Activated CD4-positive, alpha-beta T cell treated with anti-CD3 and anti-CD28 coated beads, Interleukin-2, amount 10 ng/mL, durations not matched to agents 7 days and 5 days (primary cell): ENCODE measurements at regions not wholly inside any gene's neighbourhood (a gene's known extent, or its start where the extent isn't known, plus 50 kb on each side); places are given as distances from the start of the nearest gene placed in this dataset.
A peak's percentile ranks its signal among the peaks of the same experiment; 100 is the strongest.

Experiments used
- CTCF ChIA-PET: fragments of 350-600 bp; sonication (Branson Sonifier 250); formaldehyde crosslinking; loops from one replicate; lab custom pipeline; 2021; ENCODE audit warnings: antibody characterized with exemption; lab: Charles Lee
- POLR2A ChIA-PET: fragments of 350-600 bp; sonication (Branson Sonifier 250); formaldehyde crosslinking; loops from one replicate; lab custom pipeline; 2021; ENCODE audit warnings: antibody characterized with exemption; lab: Charles Lee
- DNase-seq: peaks from one replicate; pipeline ENCODE4 v3.0.0-alpha.2; 2020
- H3K27ac Mint-ChIP-seq: one replicate; pipeline ENCODE4 v1.8.0; 2021; ENCODE audit warnings: mild to moderate bottlenecking, moderate library complexity, mixed read lengths
- H3K27me3 Mint-ChIP-seq: one replicate; pipeline ENCODE4 v1.8.0; 2021; ENCODE audit warnings: mixed read lengths
- H3K36me3 Mint-ChIP-seq: one replicate; pipeline ENCODE4 v1.8.0; 2021; ENCODE audit warnings: low read depth, mixed read lengths
- H3K4me1 Mint-ChIP-seq: one replicate; pipeline ENCODE4 v1.8.0; 2021; ENCODE audit warnings: mixed read lengths
- H3K4me3 Mint-ChIP-seq: one replicate; pipeline ENCODE4 v1.8.0; 2021; ENCODE audit warnings: mild to moderate bottlenecking, moderate library complexity, mixed read lengths
- H3K9me3 Mint-ChIP-seq: one replicate; pipeline ENCODE4 v1.8.0; 2021; ENCODE audit warnings: mixed read lengths

DNA sequence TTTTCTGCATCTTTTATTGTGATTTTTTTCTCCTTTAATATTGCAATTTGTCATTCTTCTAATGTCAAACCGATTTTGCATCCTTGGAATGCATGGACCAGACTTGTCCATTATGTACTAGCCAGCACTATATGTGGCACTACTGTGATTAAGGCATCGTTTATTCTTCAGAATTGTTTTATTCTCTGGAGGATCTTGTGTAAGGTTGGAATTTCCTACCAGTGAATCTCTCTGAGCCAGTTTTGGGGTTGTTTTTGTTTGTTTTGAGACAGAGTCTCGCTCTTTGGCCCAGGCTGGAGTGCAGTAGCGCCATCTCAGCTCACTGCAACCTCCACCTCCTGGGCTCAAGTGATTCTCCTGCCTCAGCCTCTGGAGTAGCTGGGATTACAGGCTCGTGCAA, 58.5 kb downstream of the IGLL5 start:
- peaks cover 10% of the 10 kb centered on the region for H3K27me3 Mint-ChIP-seq
- H3K27ac Mint-ChIP-seq: no peak overlapping the region
- H3K36me3 Mint-ChIP-seq: no peaks in the 10 kb centered on the region
- CTCF ChIA-PET: no interaction called here
- H3K9me3 Mint-ChIP-seq: no peaks in the 10 kb centered on the region
- no peak for DNase-seq
- no peak overlapping the region for H3K4me3 Mint-ChIP-seq
- POLR2A ChIA-PET: no interaction called here
- H3K4me1 Mint-ChIP-seq: peaks cover 5% of the 10 kb centered on the region

DNA sequence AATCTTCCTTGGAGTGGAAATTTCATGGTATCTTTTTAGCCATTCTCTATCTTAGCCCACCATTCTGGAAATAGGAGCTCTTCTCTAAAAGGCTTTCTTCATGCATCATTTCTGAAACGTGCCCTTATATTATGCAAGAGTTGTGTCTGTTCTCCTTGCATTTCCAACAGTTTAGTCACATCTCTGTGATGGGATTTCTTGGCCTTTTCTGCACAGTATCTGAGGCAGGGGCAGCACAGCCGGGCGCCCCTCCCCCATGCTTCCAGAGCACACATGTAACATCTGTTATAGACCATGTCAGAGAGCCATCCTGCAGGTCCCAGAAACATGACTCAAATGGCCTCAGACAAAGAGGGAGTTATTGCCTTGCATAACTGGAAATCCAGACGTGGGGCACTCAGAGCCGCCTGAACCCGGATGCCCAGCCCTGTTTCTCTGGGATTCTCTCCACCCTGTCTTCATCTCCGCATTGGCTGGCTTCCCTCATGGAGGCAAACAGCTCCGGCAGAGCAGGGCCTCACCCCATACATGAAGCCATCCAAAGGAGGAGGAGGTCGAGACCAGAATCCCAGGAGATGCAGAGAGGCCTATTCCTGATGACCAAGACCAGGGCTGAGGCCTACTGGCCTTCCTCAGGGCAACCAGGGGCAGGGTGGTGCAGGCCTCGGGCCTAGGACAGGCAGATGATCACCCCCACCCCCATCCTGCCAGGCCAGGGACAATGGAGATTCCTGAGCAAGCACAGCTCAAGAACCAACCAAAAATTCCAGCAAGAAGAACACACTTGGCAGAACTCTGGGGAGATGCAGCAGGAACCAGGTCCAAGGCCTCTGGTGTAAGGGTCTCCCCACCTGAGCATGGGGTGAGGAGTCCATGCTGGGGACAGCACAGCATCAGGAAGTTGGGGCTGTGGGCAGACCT, 61.3 kb downstream of the IGLL5 start:
- ChIA-PET POLR2A (no interaction called here), CTCF (no interaction called here)
- Mint-ChIP-seq H3K9me3 (no peaks in the 10 kb centered on the region), H3K27me3 (peaks cover 29% of the 10 kb centered on the region), H3K27ac (no peak overlapping the region), H3K4me3 (no peak overlapping the region), H3K36me3 (no peaks in the 10 kb centered on the region), H3K4me1 (peaks cover 3% of the 10 kb centered on the region)
- no peak for DNase-seq

DNA sequence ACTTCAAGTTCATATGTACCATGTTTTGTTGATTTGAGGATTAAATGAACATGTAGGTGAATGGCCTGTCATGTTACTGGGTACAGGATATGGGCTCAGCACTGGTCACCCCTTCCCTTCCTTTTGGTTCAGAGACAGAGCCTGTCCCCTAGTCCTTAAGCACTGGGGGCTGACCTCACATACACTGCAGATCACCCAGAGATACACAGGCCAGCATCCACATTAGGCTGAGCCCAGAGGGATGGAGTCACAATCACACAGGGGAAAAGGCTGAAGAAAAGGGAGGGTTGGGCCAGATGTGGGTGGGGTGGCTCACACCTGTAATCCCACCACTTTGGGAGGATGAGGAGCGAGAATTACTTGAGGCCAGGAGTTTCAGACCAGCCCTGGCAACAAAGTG, 62.3 kb downstream of the IGLL5 start:
- ChIA-PET POLR2A (no interaction called here), CTCF (no interaction called here)
- peaks cover 7% of the 10 kb centered on the region for H3K4me1 Mint-ChIP-seq
- DNase-seq: no peak
- no peaks in the 10 kb centered on the region for H3K9me3 Mint-ChIP-seq
- no peak overlapping the region for H3K27ac Mint-ChIP-seq
- H3K36me3 Mint-ChIP-seq: no peaks in the 10 kb centered on the region
- peaks cover 37% of the 10 kb centered on the region for H3K27me3 Mint-ChIP-seq
- H3K4me3 Mint-ChIP-seq: no peak overlapping the region

DNA sequence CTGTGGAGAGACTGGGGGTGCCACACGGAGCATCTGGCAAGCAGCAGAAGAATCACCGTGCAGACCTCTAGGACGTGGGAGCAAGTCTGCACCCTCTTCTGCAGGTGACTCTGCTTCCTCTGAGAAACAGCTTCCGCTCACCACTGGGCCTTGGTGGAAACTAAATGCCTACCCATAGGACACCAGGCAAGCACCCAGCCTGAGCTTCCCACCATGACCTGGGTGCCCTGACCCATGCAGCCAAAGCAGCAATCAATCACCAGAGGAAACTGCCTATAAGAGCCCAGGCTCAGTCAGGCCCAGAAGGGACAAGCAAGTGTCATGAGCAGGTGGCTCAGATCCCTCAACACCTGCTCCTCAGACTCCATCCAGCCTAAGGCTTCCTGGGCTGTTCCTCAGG, 63.4 kb downstream of the IGLL5 start:
- Mint-ChIP-seq H3K27ac (no peak overlapping the region), H3K27me3 (peaks cover 40% of the 10 kb centered on the region), H3K9me3 (no peaks in the 10 kb centered on the region), H3K4me1 (peaks cover 7% of the 10 kb centered on the region), H3K4me3 (no peak overlapping the region), H3K36me3 (no peaks in the 10 kb centered on the region)
- CTCF ChIA-PET: interaction anchor here (1.0 to 1.5 kb wide), 2 partner anchors 9 to 13 kb away, joined by 4 to 5 read pairs; no protein-coding TSS in a partner anchor
- DNase-seq: no peak
- POLR2A ChIA-PET: no interaction called here

DNA sequence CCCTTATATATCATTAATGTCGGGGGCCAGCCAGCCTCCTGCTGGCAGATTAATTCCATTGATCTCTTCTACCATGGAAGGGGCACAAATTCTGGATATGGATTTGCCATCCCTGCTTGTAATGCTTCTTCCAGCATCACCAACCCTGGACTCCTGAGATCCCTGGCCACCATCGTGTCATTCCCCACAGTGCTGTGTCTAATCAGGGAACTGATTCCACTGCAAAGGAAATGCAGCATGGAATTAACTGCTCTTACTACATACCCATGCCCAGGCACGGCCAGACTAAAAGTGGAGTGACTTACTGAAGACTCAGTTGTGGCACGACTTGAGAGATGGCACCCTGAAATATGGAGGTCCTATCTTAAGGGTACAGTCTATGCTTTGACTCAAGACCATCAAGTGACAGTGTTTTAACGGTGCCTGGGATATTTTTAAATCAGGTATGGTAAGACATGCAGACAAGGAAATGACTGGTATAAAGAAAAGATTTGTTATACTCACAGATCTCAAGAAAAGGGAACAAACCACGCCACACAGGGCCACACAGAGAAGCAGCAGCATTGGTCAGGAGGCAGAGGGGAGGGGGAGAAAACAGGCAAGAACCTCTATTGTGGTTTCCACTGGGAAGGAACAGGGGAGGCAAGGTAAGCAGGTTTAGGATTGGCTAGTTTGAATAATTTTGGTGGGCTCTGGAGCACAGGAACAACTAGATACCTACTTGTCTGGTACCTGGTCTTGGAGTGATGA, 65.1 kb downstream of the IGLL5 start:
- POLR2A ChIA-PET: no interaction called here
- Mint-ChIP-seq H3K9me3 (no peaks in the 10 kb centered on the region), H3K4me1 (peaks cover 4% of the 10 kb centered on the region), H3K4me3 (no peak overlapping the region), H3K27ac (no peak overlapping the region), H3K36me3 (no peaks in the 10 kb centered on the region), H3K27me3 (peaks cover 39% of the 10 kb centered on the region)
- DNase-seq: no peak
- CTCF ChIA-PET: no interaction called here

DNA sequence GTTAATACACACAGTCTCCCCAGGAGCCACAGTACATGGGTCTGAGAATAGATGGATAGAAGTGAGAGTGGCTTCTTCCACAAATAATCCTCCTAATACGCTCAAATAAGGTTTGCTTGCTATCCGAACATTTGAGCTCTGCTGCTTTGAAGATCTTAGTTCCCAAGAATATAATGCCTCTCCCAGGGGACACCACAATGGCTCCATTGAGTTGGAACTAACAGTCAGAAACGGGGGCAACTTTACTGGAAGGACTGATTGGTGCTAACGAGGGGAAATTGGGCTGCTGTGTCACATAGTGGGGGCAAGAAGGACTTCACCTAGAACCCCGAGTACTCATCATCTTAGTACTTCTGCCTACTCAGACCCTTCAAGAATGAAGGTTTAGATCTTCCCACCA, 66.2 kb downstream of the IGLL5 start:
- Mint-ChIP-seq H3K27ac (no peak overlapping the region), H3K4me3 (no peak overlapping the region), H3K4me1 (peaks cover 4% of the 10 kb centered on the region), H3K27me3 (peaks cover 42% of the 10 kb centered on the region), H3K36me3 (no peaks in the 10 kb centered on the region), H3K9me3 (no peaks in the 10 kb centered on the region)
- POLR2A ChIA-PET: no interaction called here
- CTCF ChIA-PET: interaction anchor here (1.2 to 1.8 kb wide), 5 partner anchors 12 to 165 kb away, joined by 3 to 7 read pairs (median 6); no protein-coding TSS in a partner anchor
- no peak for DNase-seq

DNA sequence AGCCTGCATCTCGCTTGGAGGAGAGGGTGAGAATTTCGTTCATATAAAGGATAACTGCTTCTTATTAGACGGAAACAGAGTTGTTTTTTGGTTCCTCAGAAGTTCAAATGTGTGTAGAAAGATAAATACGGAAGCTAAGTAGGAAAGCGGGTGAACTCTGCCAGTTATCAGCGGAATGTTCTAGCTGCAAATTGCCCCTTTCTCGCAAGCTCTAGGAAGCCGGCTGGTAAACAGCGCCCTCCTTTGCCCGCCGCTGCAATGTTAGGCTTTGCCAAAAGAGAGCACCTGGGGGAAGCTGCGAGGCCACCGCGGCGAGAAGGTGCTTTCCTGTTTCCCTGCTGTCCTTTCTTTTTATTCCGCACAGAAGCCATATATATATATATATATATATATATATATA, 67.0 kb downstream of the IGLL5 start:
- ChIA-PET POLR2A (no interaction called here), CTCF (interaction anchor here (0.6 to 3.7 kb wide), 10 partner anchors 12 to 245 kb away, joined by 3 to 23 read pairs (median 5); no protein-coding TSS in a partner anchor)
- H3K27me3 Mint-ChIP-seq: peaks cover 49% of the 10 kb centered on the region
- DNase-seq: peak; percentile 35
- H3K36me3 Mint-ChIP-seq: no peaks in the 10 kb centered on the region
- H3K9me3 Mint-ChIP-seq: no peaks in the 10 kb centered on the region
- H3K4me3 Mint-ChIP-seq: no peak overlapping the region
- peaks cover 4% of the 10 kb centered on the region for H3K4me1 Mint-ChIP-seq
- no peak overlapping the region for H3K27ac Mint-ChIP-seq

DNA sequence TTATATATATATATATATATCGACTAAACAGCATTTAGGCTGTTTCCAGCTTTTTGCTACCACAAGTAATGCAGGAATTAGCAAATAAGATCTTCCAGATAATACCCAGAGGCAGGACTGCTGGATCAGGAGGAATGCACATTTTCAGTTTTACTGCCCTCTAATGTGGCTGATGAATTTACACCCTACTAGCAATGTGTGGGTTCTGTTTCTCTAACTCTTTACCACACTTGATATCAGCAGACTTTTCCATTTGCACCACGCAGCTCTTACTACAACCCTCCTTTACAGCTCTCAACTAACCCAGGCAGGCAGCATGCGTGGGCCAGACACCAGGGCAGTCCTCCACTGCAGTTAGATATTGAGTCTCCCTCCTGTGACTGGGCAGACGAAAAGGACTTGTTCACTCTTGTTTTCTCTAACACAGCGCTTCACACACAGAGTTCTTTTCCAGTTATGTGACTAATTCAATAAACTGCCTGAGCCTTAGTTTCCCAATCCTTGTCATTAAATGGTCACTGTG, 67.7 kb downstream of the IGLL5 start:
- no peaks in the 10 kb centered on the region for H3K36me3 Mint-ChIP-seq
- H3K27me3 Mint-ChIP-seq: peaks cover 49% of the 10 kb centered on the region
- POLR2A ChIA-PET: no interaction called here

DNA sequence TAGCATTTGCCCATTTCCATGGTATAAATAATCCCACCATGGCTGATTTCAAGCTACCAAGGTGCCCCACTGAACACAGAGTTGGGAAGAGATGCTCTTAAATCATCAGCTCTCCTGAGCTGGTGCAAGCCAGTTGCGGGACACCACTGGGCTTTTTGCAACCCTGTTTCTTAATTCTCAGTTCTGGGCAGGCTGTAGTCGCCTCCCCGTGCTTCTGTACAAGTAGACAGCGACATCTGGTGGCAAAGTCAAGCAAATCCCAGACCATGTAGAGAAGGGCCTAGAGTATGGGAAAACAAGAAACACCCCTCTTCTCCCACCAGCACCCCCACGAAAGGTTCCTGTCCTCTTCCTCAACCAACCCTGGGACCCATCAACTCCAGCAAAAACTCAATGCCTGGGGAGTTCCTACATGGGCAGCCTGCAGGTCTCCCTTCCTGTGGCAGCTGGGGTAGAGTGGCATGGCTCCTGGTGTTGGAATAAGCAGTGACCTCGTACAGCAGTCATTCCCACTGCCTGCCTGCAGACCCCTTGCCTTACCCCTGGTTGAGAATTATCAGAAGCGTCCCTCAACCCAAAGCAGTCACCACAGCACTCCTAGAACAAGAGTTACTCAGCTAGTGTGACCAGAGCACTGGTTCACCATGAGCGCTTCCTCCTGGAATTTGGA, 68.4 kb downstream of the IGLL5 start:
- Mint-ChIP-seq H3K27ac (no peak overlapping the region), H3K4me1 (peaks cover 4% of the 10 kb centered on the region), H3K9me3 (no peaks in the 10 kb centered on the region), H3K27me3 (peaks cover 53% of the 10 kb centered on the region), H3K4me3 (no peak overlapping the region), H3K36me3 (no peaks in the 10 kb centered on the region)
- peak; percentile 79 for DNase-seq
- ChIA-PET CTCF (interaction anchor here (0.6 to 3.7 kb wide), 17 partner anchors 11 to 1390 kb away, joined by 3 to 23 read pairs (median 3); partner anchors contain the start of gene RSPH14), POLR2A (no interaction called here)

More for the DNA sequence above, 67.7 kb downstream of the IGLL5 start:
- peaks cover 4% of the 10 kb centered on the region for H3K4me1 Mint-ChIP-seq
- DNase-seq: no peak
- no peak overlapping the region for H3K27ac Mint-ChIP-seq
- no peak overlapping the region for H3K4me3 Mint-ChIP-seq
- no peaks in the 10 kb centered on the region for H3K9me3 Mint-ChIP-seq
- CTCF ChIA-PET: interaction anchor here (0.6 to 3.7 kb wide), 17 partner anchors 10 to 246 kb away, joined by 3 to 23 read pairs (median 3); no protein-coding TSS in a partner anchor

DNA sequence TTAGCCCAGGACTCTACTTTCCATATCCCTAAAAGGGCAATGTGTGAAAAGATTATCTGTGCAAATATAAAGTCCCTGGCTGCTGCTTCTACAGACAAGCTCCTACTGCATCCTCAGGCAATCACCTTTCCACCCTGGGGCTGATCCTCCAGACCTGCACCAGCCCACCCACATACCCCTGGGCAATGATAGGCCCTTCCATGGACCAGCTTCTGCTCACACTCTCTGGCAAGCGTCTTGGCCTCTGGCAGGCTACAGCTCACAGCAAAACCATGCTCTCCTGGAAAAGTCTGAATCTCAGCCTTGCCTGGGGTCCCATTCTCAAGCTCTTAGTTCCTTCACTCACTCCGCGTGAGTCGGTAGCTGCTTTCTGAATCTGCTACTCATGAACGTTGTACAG, 69.5 kb downstream of the IGLL5 start:
- DNase-seq: no peak
- CTCF ChIA-PET: interaction anchor here (0.6 to 3.7 kb wide), 11 partner anchors 15 to 731 kb away, joined by 3 to 23 read pairs (median 4); partner anchors contain the start of gene RSPH14
- Mint-ChIP-seq H3K27ac (no peak overlapping the region), H3K27me3 (peaks cover 59% of the 10 kb centered on the region), H3K36me3 (no peaks in the 10 kb centered on the region), H3K9me3 (peaks cover 5% of the 10 kb centered on the region), H3K4me1 (peaks cover 4% of the 10 kb centered on the region), H3K4me3 (no peak overlapping the region)
- POLR2A ChIA-PET: no interaction called here

DNA sequence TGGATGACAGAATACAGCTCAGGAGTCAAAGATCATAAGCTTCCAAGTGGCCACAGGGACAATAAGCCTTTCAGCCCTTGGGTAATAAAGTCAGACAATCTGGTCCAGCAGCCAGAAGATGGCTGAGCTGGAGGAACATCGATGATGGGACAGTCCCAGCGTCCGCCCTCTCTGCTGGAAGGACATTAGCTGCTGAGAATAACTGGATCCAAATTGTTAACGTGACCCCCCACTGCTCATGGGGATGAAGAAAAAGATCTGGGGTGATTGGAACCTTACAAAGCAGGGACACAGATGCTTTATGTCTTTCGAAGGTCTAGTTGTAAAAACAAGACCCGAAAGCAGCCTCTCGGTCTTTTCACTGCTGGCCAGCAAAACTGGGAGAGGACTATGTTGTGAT, 71.0 kb downstream of the IGLL5 start:
- peaks cover 5% of the 10 kb centered on the region for H3K9me3 Mint-ChIP-seq

DNA sequence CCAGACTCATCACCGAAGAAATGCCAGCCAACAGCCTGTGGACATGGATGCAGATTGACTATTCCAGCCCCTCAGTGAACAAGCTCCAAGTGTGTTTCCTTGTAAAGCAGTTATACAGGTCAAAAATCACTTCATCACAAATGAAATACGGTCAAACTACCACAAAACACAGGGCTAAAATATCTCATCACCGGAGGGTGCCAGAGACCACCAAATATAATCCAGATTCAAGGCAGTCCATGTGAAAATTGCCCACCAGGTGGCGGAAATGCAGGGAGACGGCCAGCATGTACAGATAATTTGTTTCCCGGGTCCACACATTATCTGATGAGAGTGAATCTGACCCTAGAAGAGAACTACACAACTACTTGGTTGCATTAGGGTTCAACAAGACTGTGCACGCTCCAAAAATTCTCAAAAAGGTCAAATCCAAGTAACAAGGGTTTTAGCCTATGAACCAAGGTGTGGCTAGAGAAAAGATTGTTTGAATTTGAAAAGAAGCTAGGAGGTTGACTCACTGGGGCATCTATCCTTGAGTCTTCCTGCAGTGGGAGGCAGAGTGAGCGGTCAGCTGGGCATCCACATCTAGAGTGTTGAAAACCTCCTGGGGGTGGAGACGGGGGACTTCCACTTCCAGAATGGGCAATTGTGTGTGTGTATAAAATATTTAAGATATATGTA, 71.7 kb downstream of the IGLL5 start:
- Mint-ChIP-seq H3K4me3 (no peak overlapping the region), H3K36me3 (no peaks in the 10 kb centered on the region), H3K27me3 (peaks cover 53% of the 10 kb centered on the region), H3K27ac (no peak overlapping the region), H3K4me1 (peaks cover 4% of the 10 kb centered on the region), H3K9me3 (peaks cover 5% of the 10 kb centered on the region)
- ChIA-PET CTCF (interaction anchor here (0.6 to 3.5 kb wide), 14 partner anchors 15 to 427 kb away, joined by 3 to 20 read pairs (median 3); no protein-coding TSS in a partner anchor), POLR2A (no interaction called here)
- DNase-seq: peak; percentile 75

More for the DNA sequence above, 71.0 kb downstream of the IGLL5 start:
- no peak for DNase-seq
- CTCF ChIA-PET: interaction anchor here (0.7 to 3.5 kb wide), 8 partner anchors 16 to 427 kb away, joined by 3 to 20 read pairs (median 3); no protein-coding TSS in a partner anchor
- POLR2A ChIA-PET: no interaction called here
- no peaks in the 10 kb centered on the region for H3K36me3 Mint-ChIP-seq
- H3K27me3 Mint-ChIP-seq: peaks cover 52% of the 10 kb centered on the region
- peaks cover 4% of the 10 kb centered on the region for H3K4me1 Mint-ChIP-seq
- no peak overlapping the region for H3K27ac Mint-ChIP-seq
- no peak overlapping the region for H3K4me3 Mint-ChIP-seq
